H1 (cell line): ENCODE measurements at regions not wholly inside any gene's neighbourhood (a gene's known extent, or its start where the extent isn't known, plus 50 kb on each side); places are given as distances from the start of the nearest gene placed in this dataset.

ENCODE experiments used
- CTCF ChIA-PET: fragments of 300-600 bp; sonication (Branson Sonifier 250); formaldehyde crosslinking; loops from one replicate; lab custom pipeline; 2021; ENCODE audit not compliant: partially characterized antibody; lab: Charles Lee
- POLR2A ChIA-PET: fragments of 300-600 bp; sonication (Branson Sonifier 250); formaldehyde crosslinking; loops from one replicate; lab custom pipeline; 2021; ENCODE audit warnings: inconsistent platforms; ENCODE audit not compliant: partially characterized antibody; lab: Charles Lee
- DNase-seq, 2 experiments: peaks; one replicate each; pipeline versions ENCODE4 v3.0.0 to v3.0.0-alpha.2; 2010 to 2022; ENCODE audit warnings: low spot score in 2 of 2, low read depth in 1 of 2, mixed read lengths in 1 of 2
- FAIRE-seq: peaks from 2 replicates; lab custom pipeline; 2011; peaks lifted over from hg19 to GRCh38; lab: Jason Lieb, UNC
- H2AFZ ChIP-seq: 2 replicates; pipeline ENCODE4 v1.8.1; 2012; ENCODE audit warnings: low read length, inconsistent platforms
- H2AK5ac ChIP-seq: 2 replicates; pipeline ENCODE4 v1.6.1; 2013; ENCODE audit warnings: low read depth, low read length
- H2BK120ac ChIP-seq: replicated peaks from 2 replicates; pipeline ENCODE3; 2013; ENCODE audit warnings: low read depth, low read length, inconsistent platforms
- H2BK12ac ChIP-seq: 2 replicates; pipeline ENCODE4 v1.6.1; 2013; ENCODE audit warnings: low read depth, low read length
- H2BK15ac ChIP-seq: 2 replicates; pipeline ENCODE4 v1.6.1; 2013; ENCODE audit warnings: low read length
- H2BK20ac ChIP-seq: 2 replicates; pipeline ENCODE4 v1.6.1; 2013; ENCODE audit warnings: low read length
- H2BK5ac ChIP-seq: 2 replicates; pipeline ENCODE4 v1.6.1; 2013; ENCODE audit warnings: low read depth, low read length
- H3K14ac ChIP-seq: 2 replicates; pipeline ENCODE4 v1.6.1; 2013; ENCODE audit warnings: inconsistent platforms; ENCODE audit not compliant: insufficient read length
- H3K18ac ChIP-seq: 2 replicates; pipeline ENCODE4 v1.6.1; 2013; ENCODE audit warnings: low read length; ENCODE audit errors: extremely low read depth
- H3K23ac ChIP-seq: 2 replicates; pipeline ENCODE4 v1.6.1; 2013; ENCODE audit warnings: inconsistent platforms; ENCODE audit not compliant: insufficient read length
- H3K23me2 ChIP-seq: 2 replicates; pipeline ENCODE4 v1.6.1; 2013; ENCODE audit warnings: low read depth, low read length
- H3K27ac ChIP-seq: 2 replicates; pipeline ENCODE4 v1.6.1; 2011; ENCODE audit warnings: low read depth, low read length, inconsistent platforms
- H3K27me3 ChIP-seq, 4 experiments: replicated peaks in 1 of 4; 1 replicate in 1 of 4; 2 replicates in 3 of 4; pipeline versions ENCODE4 v1.6.1 to v1.8.1; 2011 to 2013; ENCODE audit warnings: low read length in 3 of 4, mild to moderate bottlenecking in 3 of 4, inconsistent platforms in 2 of 4, mixed read lengths in 2 of 4, moderate library complexity in 1 of 4; ENCODE audit not compliant: control insufficient read depth in 3 of 4, insufficient read depth in 3 of 4; ENCODE audit errors: extremely low read depth in 1 of 4
- H3K36me3 ChIP-seq, 4 experiments: 2 replicates each; pipeline versions ENCODE4 v1.6.1 to v1.8.1; 2011 to 2013; ENCODE audit warnings: mild to moderate bottlenecking in 4 of 4, low read length in 3 of 4, moderate library complexity in 2 of 4, control low read depth in 1 of 4, inconsistent platforms in 1 of 4; ENCODE audit not compliant: insufficient read depth in 4 of 4, control insufficient read depth in 2 of 4
- H3K4ac ChIP-seq: replicated peaks from 2 replicates; pipeline ENCODE3; 2013; ENCODE audit warnings: low read length, low read depth, mixed read lengths, inconsistent platforms; ENCODE audit not compliant: insufficient read length
- H3K4me1 ChIP-seq, 4 experiments: replicated peaks in 1 of 4; 1 replicate in 1 of 4; 2 replicates in 3 of 4; pipeline versions ENCODE4 v1.6.1 to v1.8.1; 2011 to 2013; ENCODE audit warnings: low read length in 3 of 4, inconsistent platforms in 2 of 4, mixed read lengths in 1 of 4; ENCODE audit not compliant: insufficient read depth in 4 of 4, control insufficient read depth in 3 of 4
- H3K4me2 ChIP-seq, 2 experiments: 2 replicates each; pipeline versions ENCODE4 v1.6.1 to v1.8.1; 2011 to 2013; ENCODE audit warnings: low read depth in 2 of 2, low read length in 2 of 2, control low read depth in 1 of 2, inconsistent platforms in 1 of 2, mild to moderate bottlenecking in 1 of 2; ENCODE audit not compliant: insufficient read depth in 1 of 2
- H3K4me3 ChIP-seq, 4 experiments: fragments of 200-600, 300-600 bp in 1 of 4; sonication (generic), shearing (Covaris generic), sonication (Bioruptor Twin) in 1 of 4; 2 replicates each; pipeline versions ENCODE4 v1.5.1 to v1.8.1; 2011 to 2016; ENCODE audit warnings: low read length in 4 of 4, low read depth in 3 of 4, control low read depth in 2 of 4, inconsistent platforms in 2 of 4, mild to moderate bottlenecking in 2 of 4, mixed read lengths in 1 of 4, moderate library complexity in 1 of 4; ENCODE audit not compliant: insufficient read depth in 2 of 4; ENCODE audit errors: extremely low read depth in 1 of 4
- H3K56ac ChIP-seq: replicated peaks from 2 replicates; pipeline ENCODE3; 2013; ENCODE audit warnings: low read depth, mild to moderate bottlenecking, mixed read lengths, low read length, inconsistent platforms; ENCODE audit not compliant: insufficient read length
- H3K79me1 ChIP-seq: 2 replicates; pipeline ENCODE4 v1.6.1; 2013; ENCODE audit warnings: low read depth, low read length, control low read depth
- H3K79me2 ChIP-seq, 2 experiments: 2 replicates each; pipeline versions ENCODE4 v1.6.1 to v1.8.1; 2012 to 2013; ENCODE audit warnings: low read length in 2 of 2, mild to moderate bottlenecking in 2 of 2, inconsistent platforms in 1 of 2; ENCODE audit not compliant: insufficient read depth in 2 of 2, control insufficient read depth in 1 of 2
- H3K9ac ChIP-seq, 4 experiments: replicated peaks in 1 of 4; 1 replicate in 1 of 4; 2 replicates in 3 of 4; pipeline versions ENCODE4 v1.6.1 to v1.8.1; 2011 to 2013; ENCODE audit warnings: low read depth in 3 of 4, low read length in 3 of 4, control low read depth in 2 of 4, mild to moderate bottlenecking in 2 of 4, moderate library complexity in 2 of 4, inconsistent platforms in 1 of 4; ENCODE audit errors: extremely low read depth in 1 of 4
- H3K9me3 ChIP-seq, 2 experiments: 2 replicates each; pipeline versions ENCODE4 v1.6.1 to v1.8.1; 2012 to 2013; ENCODE audit warnings: mild to moderate bottlenecking in 2 of 2, moderate library complexity in 2 of 2, control low read depth in 1 of 2, inconsistent platforms in 1 of 2, low read depth in 1 of 2, low read length in 1 of 2, mixed read lengths in 1 of 2; ENCODE audit not compliant: insufficient read depth in 2 of 2
- H4K20me1 ChIP-seq, 2 experiments: replicated peaks in 1 of 2; 2 replicates each; pipeline versions ENCODE3 to v1.8.1; 2011 to 2013; ENCODE audit warnings: inconsistent platforms in 2 of 2, low read length in 2 of 2, mild to moderate bottlenecking in 1 of 2; ENCODE audit not compliant: insufficient read depth in 2 of 2, control insufficient read depth in 1 of 2
- H4K5ac ChIP-seq: 2 replicates; pipeline ENCODE4 v1.6.1; 2013; ENCODE audit warnings: low read length, low read depth, mixed read lengths, inconsistent platforms; ENCODE audit not compliant: insufficient read length
- H4K8ac ChIP-seq: 2 replicates; pipeline ENCODE4 v1.8.0; 2013; ENCODE audit warnings: mild to moderate bottlenecking, moderate library complexity, low read length, inconsistent platforms; ENCODE audit not compliant: insufficient read depth; ENCODE audit errors: extremely low read depth
- H4K91ac ChIP-seq: replicated peaks from 2 replicates; pipeline ENCODE3; 2013; ENCODE audit warnings: low read length, mixed read lengths, inconsistent platforms; ENCODE audit not compliant: insufficient read length
- BACH1 ChIP-seq: IDR thresholded peaks from 2 replicates; pipeline ENCODE4 v1.6.1; 2012; ENCODE audit warnings: low read length, improper control_type of control experiment
- CEBPB ChIP-seq: IDR thresholded peaks from 2 replicates; pipeline ENCODE4 v1.6.1; 2012; ENCODE audit warnings: low read depth, low read length
- EZH2 ChIP-seq: fragments of 200-600 bp; sonication (generic); IDR thresholded peaks from 2 replicates; pipeline ENCODE4 v1.7.1; 2012; ENCODE audit warnings: low read depth, mild to moderate bottlenecking, moderate library complexity, low read length, inconsistent platforms; ENCODE audit not compliant: severe bottlenecking
- KDM4A ChIP-seq: IDR thresholded peaks from one replicate; pipeline ENCODE4 v1.7.1; 2012; ENCODE audit warnings: low read depth, mild to moderate bottlenecking, moderate library complexity, low read length, inconsistent platforms; ENCODE audit not compliant: severe bottlenecking
- NRF1 ChIP-seq: IDR thresholded peaks from 2 replicates; pipeline ENCODE4 v1.6.1; 2011; ENCODE audit warnings: mild to moderate bottlenecking, low read depth, low read length, improper control_type of control experiment
- POLR2AphosphoS5 ChIP-seq: IDR thresholded peaks from 2 replicates; pipeline ENCODE4 v1.6.1; 2011; ENCODE audit warnings: low read depth, low read length
- SIRT6 ChIP-seq: IDR thresholded peaks from one replicate; pipeline ENCODE4 v1.7.1; 2012; ENCODE audit warnings: low read length, inconsistent platforms
- SIX5 ChIP-seq: IDR thresholded peaks from 2 replicates; pipeline ENCODE4 v1.6.1; 2011; ENCODE audit warnings: mild to moderate bottlenecking, low read depth, low read length
- TBP ChIP-seq: IDR thresholded peaks from 2 replicates; pipeline ENCODE4 v1.6.1; 2011; ENCODE audit warnings: low read depth, low read length, improper control_type of control experiment
- WGBS, 2 experiments: shearing (Covaris generic) in 1 of 2; methylation state at CpG; one replicate each; pipeline versions ENCODE4 v1.1.6 to v1.1.7; 2013 to 2015; ENCODE audit warnings: low lambda C conversion rate in 2 of 2, mixed read lengths in 2 of 2, inconsistent platforms in 1 of 2, low coverage in 1 of 2, missing lambda C conversion rate in 1 of 2; ENCODE audit not compliant: insufficient replicate concordance in 2 of 2, insufficient coverage in 1 of 2, insufficient read length in 1 of 2; ENCODE audit errors: extremely low coverage in 1 of 2, missing lambda C conversion rate in 1 of 2; 5-methylcytosine and 5-hydroxymethylcytosine counted together

- no peak for TF ChIP-seq BACH1
- no peak for TF ChIP-seq POLR2AphosphoS5
Observed at GRCh38 chr16:26777821-26778220, 288.9 kb upstream of the C16orf82 start (continued).

- no peak for DNase-seq
- no peaks in the 10 kb centered on the region for H3K9me3 ChIP-seq
- no peak overlapping the region for H3K4ac ChIP-seq
- H3K18ac ChIP-seq, result no peak overlapping the region
- no peak overlapping the region for H3K23ac ChIP-seq
- H2BK12ac ChIP-seq, result no peak overlapping the region
- no peaks in the 10 kb centered on the region for H3K27me3 ChIP-seq
- no peak overlapping the region for H3K4me2 ChIP-seq
- no peak overlapping the region for H4K8ac ChIP-seq
- no peaks in the 10 kb centered on the region for H3K79me2 ChIP-seq
- TF ChIP-seq TBP (no peak), NRF1 (no peak), SIX5 (0 out of 2 replicates have a peak, but pooled peaks have one; percentile 10), EZH2 (no peak), SIRT6 (no peak), CEBPB (no peak), KDM4A (no peak)
- TF ChIP-seq, all 59 proteins: peak for 1
- Histone ChIP-seq H2BK20ac (no peak overlapping the region), H3K36me3 (no peaks in the 10 kb centered on the region), H2AK5ac (no peak overlapping the region), H3K4me3 (no peak overlapping the region), H2BK120ac (no peak overlapping the region), H4K20me1 (no peaks in the 10 kb centered on the region), H2BK15ac (no peak overlapping the region), H3K9ac (no peak overlapping the region), H2AFZ (no peak overlapping the region), H3K4me1 (no peaks in the 10 kb centered on the region), H3K79me1 (no peaks in the 10 kb centered on the region), H3K27ac (no peak overlapping the region), H2BK5ac (no peak overlapping the region), H4K5ac (no peak overlapping the region), H3K23me2 (no peaks in the 10 kb centered on the region), H3K14ac (no peak overlapping the region), H4K91ac (no peak overlapping the region), H3K56ac (no peak overlapping the region)
- no peak for FAIRE-seq
- 69% methylated on average over 4 of the region's 4 CpGs; no CpG with 5 or more reads in 1 of the 2 experiments for WGBS, 2 experiments
- CTCF ChIA-PET, result no interaction called here
- POLR2A ChIA-PET, result no interaction called here
Observed at GRCh38 chr16:26787924-26788323, 278.8 kb upstream of the C16orf82 start.
